GM12872 (cell line): ENCODE measurements at regions not wholly inside any gene's neighbourhood (a gene's known extent, or its start where the extent isn't known, plus 50 kb on each side); places are given as distances from the start of the nearest gene placed in this dataset.

Source experiments
- TF ChIP-seq, protein P1 (sequence below): IDR thresholded peaks from 3 replicates; pipeline ENCODE4 v1.5.1; 2011; ENCODE audit warnings: low read depth, mild to moderate bottlenecking, low read length, moderate library complexity; ENCODE audit not compliant: insufficient read depth

DNA sequence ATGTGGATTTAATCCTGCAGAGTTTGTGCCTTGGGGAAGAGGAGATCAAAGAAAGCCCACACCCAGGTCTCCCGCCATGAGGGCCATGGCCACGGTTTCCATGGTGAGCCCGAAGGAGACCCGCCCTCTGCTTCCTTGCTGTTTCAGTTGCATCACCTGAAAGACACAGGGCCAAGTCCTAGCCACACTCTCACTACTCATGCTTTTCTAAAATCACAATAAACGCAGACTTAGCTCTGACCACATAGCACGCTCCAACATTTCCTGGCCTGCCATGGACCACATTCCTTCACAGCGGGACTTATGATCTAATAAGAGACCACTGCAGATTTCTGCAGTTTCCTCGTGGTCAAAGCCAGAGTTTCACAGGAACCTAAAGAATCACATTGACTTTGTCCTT lies 426.0 kb upstream of the NR3C2 start:
- TF ChIP-seq, protein P1, sequence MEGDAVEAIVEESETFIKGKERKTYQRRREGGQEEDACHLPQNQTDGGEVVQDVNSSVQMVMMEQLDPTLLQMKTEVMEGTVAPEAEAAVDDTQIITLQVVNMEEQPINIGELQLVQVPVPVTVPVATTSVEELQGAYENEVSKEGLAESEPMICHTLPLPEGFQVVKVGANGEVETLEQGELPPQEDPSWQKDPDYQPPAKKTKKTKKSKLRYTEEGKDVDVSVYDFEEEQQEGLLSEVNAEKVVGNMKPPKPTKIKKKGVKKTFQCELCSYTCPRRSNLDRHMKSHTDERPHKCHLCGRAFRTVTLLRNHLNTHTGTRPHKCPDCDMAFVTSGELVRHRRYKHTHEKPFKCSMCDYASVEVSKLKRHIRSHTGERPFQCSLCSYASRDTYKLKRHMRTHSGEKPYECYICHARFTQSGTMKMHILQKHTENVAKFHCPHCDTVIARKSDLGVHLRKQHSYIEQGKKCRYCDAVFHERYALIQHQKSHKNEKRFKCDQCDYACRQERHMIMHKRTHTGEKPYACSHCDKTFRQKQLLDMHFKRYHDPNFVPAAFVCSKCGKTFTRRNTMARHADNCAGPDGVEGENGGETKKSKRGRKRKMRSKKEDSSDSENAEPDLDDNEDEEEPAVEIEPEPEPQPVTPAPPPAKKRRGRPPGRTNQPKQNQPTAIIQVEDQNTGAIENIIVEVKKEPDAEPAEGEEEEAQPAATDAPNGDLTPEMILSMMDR = no peak

- TF ChIP-seq, protein P1 = no peak
Observed at GRCh38 chr4:148866666-148867065, 424.5 kb upstream of the NR3C2 start.

- TF ChIP-seq, protein P1 = no peak
Observed at GRCh38 chr4:148857973-148858534, 415.8 kb upstream of the NR3C2 start.

DNA sequence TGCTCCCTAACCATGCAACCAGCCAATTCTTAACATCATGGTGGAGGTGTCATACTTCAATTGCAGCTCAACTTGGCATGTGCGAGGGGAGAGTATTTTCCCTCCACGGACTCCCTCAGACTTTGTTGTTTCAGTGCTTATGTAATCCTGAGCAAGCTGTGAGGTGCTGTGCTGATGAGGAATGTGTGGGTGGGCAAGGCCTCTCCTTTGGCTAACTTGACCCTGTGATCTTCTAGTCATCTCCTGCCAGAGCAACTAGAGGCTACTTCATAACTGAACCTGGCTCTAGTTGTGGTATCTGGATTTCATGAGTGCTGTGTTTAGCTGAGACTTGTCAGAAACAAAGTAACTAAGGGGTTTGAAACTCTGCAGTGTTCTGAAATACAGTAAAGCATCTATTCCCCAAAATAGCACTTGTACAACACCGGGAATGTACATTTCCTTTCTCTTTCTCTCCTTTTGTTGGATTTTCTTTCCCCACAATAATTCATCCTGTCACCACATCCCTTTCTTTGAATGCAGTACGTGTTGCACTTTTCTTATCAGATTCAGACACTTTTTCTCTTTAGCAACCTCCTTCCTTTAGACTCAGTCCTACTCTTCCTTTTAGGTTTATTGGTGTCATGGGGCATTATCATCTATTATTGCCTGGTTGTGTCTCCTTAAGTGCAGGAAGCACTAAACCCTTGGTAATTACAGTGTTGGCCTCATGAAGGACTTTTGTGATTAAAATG lies 415.2 kb upstream of the NR3C2 start:
- TF ChIP-seq, protein P1 = no peak

GRCh38 chr4:148854203-148854602 lies 412.0 kb upstream of the NR3C2 start:
- TF ChIP-seq, protein P1 = no peak

DNA sequence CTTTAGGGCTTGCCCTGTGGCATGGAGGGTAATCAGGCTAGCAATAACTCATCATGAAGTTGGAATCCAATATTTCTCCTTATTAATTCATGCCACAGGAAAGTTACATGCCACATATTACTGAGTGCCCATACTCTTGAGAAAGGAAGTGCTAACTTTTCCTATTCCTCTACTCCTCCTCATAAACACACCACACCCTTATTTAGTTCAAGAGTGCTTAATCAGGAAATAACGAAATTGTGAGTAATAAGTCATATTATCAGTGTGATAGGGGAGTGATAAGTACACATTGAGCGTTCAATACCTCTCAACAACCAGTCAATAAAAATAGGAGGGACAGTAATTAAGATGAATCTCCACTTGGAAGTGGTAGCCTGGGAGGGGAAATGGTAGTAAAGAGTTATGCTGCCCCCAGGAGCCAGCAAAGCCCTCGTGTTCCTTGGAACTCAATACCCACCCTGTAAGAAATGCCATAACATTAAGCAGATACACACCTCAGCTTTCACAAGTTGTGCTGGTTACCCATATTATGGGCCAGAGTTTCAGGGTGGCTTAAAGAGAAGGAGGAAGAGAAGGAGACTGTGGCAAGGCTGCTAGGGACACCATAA lies 410.0 kb upstream of the NR3C2 start:
- TF ChIP-seq, protein P1 = no peak

- TF ChIP-seq, protein P1 = no peak
Observed at GRCh38 chr4:148850257-148850995, 408.2 kb upstream of the NR3C2 start.
